Esophagus muscularis mucosa (tissue), 4 donors: ENCODE measurements at regions not wholly inside any gene's neighbourhood (a gene's known extent, or its start where the extent isn't known, plus 50 kb on each side); places are given as distances from the start of the nearest gene placed in this dataset.

Experiments
- DNase-seq: peaks from one replicate; pipeline ENCODE4 v3.0.0-alpha.2; 2017; ENCODE audit errors: extremely low spot score
- H3K27ac ChIP-seq, 4 donors: fragments of 200-600 bp; sonication (generic); replicated peaks in 1 of 4; 1 replicate in 3 of 4; 2 replicates in 1 of 4; pipeline ENCODE4 v1.5.1; 2016 to 2019; ENCODE audit warnings: mild to moderate bottlenecking in 1 of 4
- H3K27me3 ChIP-seq, 4 donors: fragments of 200-600 bp; sonication (generic); one replicate each; pipeline versions ENCODE4 v1.5.1 to v1.6.0; 2016 to 2019
- H3K36me3 ChIP-seq, 4 donors: fragments of 200-600 bp; sonication (generic); one replicate each; pipeline ENCODE4 v1.5.1; 2016 to 2019
- H3K4me1 ChIP-seq, 4 donors: fragments of 200-600 bp; sonication (generic); one replicate each; pipeline ENCODE4 v1.5.1; 2016 to 2019
- H3K4me3 ChIP-seq, 4 donors: fragments of 200-600 bp; sonication (generic); 1 replicate in 2 of 4; 2 replicates in 2 of 4; pipeline ENCODE4 v1.5.1; 2016 to 2019; ENCODE audit warnings: mild to moderate bottlenecking in 4 of 4, moderate library complexity in 1 of 4
- H3K9me3 ChIP-seq, 4 donors: fragments of 200-600 bp; sonication (generic); 1 replicate in 3 of 4; 2 replicates in 1 of 4; pipeline ENCODE4 v1.5.1; 2016 to 2019
- EP300 ChIP-seq: sonication (generic); formaldehyde crosslinking; IDR thresholded peaks from one replicate; pipeline ENCODE4 v1.6.1; 2017; ENCODE audit warnings: antibody characterized with exemption
- POLR2A ChIP-seq: fragments of 450-650 bp; IDR thresholded peaks from one replicate; pipeline ENCODE4 v1.6.1; 2017; ENCODE audit warnings: antibody characterized with exemption, moderate library complexity, mild to moderate bottlenecking, low read depth
- POLR2AphosphoS5 ChIP-seq, 2 donors: sonication (generic); formaldehyde crosslinking; IDR thresholded peaks; one replicate each; pipeline ENCODE4 v1.6.1; 2017; ENCODE audit warnings: antibody characterized with exemption in 2 of 2
- WGBS: methylation state at CpG from one replicate; pipeline ENCODE4 v1.1.5; 2018; 5-methylcytosine and 5-hydroxymethylcytosine counted together
- intact Hi-C: fragments of 100-400 bp; cut with DNase I; formaldehyde crosslinking; loops from one replicate; pipeline ENCODE4 v1.15.1; 2023
- TF ChIP-seq, protein P1 (sequence below), 3 experiments: fragments of 200-600 bp in 2 of 3; fragments of 450-650 bp in 1 of 3; sonication (generic) in 2 of 3; IDR thresholded peaks; one replicate each; pipeline ENCODE4 v1.5.1; 2017 to 2019; ENCODE audit warnings: antibody characterized with exemption in 3 of 3, mild to moderate bottlenecking in 2 of 3, moderate library complexity in 1 of 3

DNA sequence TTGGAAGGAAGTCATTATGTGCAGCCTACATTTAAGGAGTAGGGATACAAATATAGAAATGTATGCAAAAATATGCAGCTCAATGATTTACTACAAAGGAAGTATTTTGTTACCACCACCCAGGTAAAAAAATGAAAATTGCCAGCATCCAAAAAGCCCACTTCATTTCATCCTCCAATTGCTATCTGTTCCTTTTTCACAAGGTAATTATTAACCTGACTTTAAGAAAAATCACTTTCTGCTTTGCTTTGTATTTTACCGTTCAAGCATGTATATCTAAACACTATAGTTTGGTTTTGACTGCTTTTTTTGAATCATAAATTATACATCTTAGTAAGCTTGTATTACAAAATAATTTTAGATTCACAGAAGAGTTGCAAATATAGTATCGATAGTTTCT lies 768.5 kb upstream of the GJE1 start:
- Histone ChIP-seq H3K4me3 (no peak overlapping the region), H3K9me3 (peaks cover 0 to 6% (median 3%) of the 10 kb centered on the region in 4 donors), H3K36me3 (no peaks in the 10 kb centered on the region), H3K27ac (no peak overlapping the region), H3K27me3 (no peaks in the 10 kb centered on the region), H3K4me1 (no peaks in the 10 kb centered on the region)
- DNase-seq, result no peak
- 85% methylated on average over 2 of the region's 2 CpGs for whole genome bisulfite sequencing
- TF ChIP-seq POLR2AphosphoS5 (IDR thresholded peaks at IDR 0.05) (no peak), EP300 (no peak), POLR2A (no peak)
- TF ChIP-seq, protein P1, sequence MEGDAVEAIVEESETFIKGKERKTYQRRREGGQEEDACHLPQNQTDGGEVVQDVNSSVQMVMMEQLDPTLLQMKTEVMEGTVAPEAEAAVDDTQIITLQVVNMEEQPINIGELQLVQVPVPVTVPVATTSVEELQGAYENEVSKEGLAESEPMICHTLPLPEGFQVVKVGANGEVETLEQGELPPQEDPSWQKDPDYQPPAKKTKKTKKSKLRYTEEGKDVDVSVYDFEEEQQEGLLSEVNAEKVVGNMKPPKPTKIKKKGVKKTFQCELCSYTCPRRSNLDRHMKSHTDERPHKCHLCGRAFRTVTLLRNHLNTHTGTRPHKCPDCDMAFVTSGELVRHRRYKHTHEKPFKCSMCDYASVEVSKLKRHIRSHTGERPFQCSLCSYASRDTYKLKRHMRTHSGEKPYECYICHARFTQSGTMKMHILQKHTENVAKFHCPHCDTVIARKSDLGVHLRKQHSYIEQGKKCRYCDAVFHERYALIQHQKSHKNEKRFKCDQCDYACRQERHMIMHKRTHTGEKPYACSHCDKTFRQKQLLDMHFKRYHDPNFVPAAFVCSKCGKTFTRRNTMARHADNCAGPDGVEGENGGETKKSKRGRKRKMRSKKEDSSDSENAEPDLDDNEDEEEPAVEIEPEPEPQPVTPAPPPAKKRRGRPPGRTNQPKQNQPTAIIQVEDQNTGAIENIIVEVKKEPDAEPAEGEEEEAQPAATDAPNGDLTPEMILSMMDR (IDR thresholded peaks at IDR 0.05), result no peak
- intact Hi-C loops, result no loop called here

GRCh38 chr6:141361559-141361958 lies 771.2 kb upstream of the GJE1 start:
- TF ChIP-seq POLR2A, result no peak
- TF ChIP-seq EP300, result no peak
- TF ChIP-seq POLR2AphosphoS5 (IDR thresholded peaks at IDR 0.05), result no peak
- TF ChIP-seq, protein P1 (IDR thresholded peaks at IDR 0.05), result no peak
- Histone ChIP-seq H3K36me3 (no peaks in the 10 kb centered on the region), H3K27ac (no peak overlapping the region), H3K4me1 (no peaks in the 10 kb centered on the region), H3K9me3 (no peaks in the 10 kb centered on the region), H3K27me3 (no peaks in the 10 kb centered on the region), H3K4me3 (no peak overlapping the region)
- 65% methylated on average over 1 of the region's 1 CpG for WGBS
- no peak for DNase-seq
- intact Hi-C loops, result no loop called here

- intact Hi-C loops, result no loop called here
- Histone ChIP-seq H3K9me3 (no peaks in the 10 kb centered on the region), H3K27me3 (no peaks in the 10 kb centered on the region), H3K36me3 (no peaks in the 10 kb centered on the region), H3K4me1 (no peaks in the 10 kb centered on the region), H3K27ac (no peak overlapping the region), H3K4me3 (no peak overlapping the region)
- 53% methylated on average over 5 of the region's 5 CpGs for WGBS
- TF ChIP-seq, protein P1 (IDR thresholded peaks at IDR 0.05), result no peak
- no peak for TF ChIP-seq EP300
- TF ChIP-seq POLR2A, result no peak
- TF ChIP-seq POLR2AphosphoS5 (IDR thresholded peaks at IDR 0.05), result no peak
- no peak for DNase-seq
Observed at GRCh38 chr6:141359953-141360352, 772.8 kb upstream of the GJE1 start.

GRCh38 chr6:141354191-141354955 lies 778.4 kb upstream of the GJE1 start:
- 89% methylated on average over 4 of the region's 4 CpGs for WGBS
- Histone ChIP-seq H3K4me1 (no peaks in the 10 kb centered on the region), H3K9me3 (no peaks in the 10 kb centered on the region), H3K27ac (no peak overlapping the region), H3K36me3 (no peaks in the 10 kb centered on the region), H3K4me3 (no peak overlapping the region), H3K27me3 (no peaks in the 10 kb centered on the region)
- DNase-seq, result no peak
- TF ChIP-seq EP300 (no peak), POLR2A (no peak), POLR2AphosphoS5 (IDR thresholded peaks at IDR 0.05) (no peak)
- TF ChIP-seq, protein P1 (IDR thresholded peaks at IDR 0.05), result no peak
- intact Hi-C loops, result no loop called here

GRCh38 chr6:141351721-141352120 lies 781.0 kb upstream of the GJE1 start:
- no peaks in the 10 kb centered on the region for H3K9me3 ChIP-seq
- no peak overlapping the region for H3K4me3 ChIP-seq
- no peaks in the 10 kb centered on the region for H3K36me3 ChIP-seq
- TF ChIP-seq, protein P1 (IDR thresholded peaks at IDR 0.05), result no peak
- no peak for TF ChIP-seq POLR2AphosphoS5 (IDR thresholded peaks at IDR 0.05)
- TF ChIP-seq POLR2A, result no peak
- no peak for TF ChIP-seq EP300
- intact Hi-C loops, result no loop called here
- DNase-seq, result no peak
- no peak overlapping the region for H3K27ac ChIP-seq
- no peaks in the 10 kb centered on the region for H3K4me1 ChIP-seq
- WGBS, result 82% methylated on average over 1 of the region's 1 CpG
- no peaks in the 10 kb centered on the region for H3K27me3 ChIP-seq
